Limb (tissue), 2 donors: ENCODE measurements at regions not wholly inside any gene's neighbourhood (a gene's known extent, or its start where the extent isn't known, plus 50 kb on each side); places are given as distances from the start of the nearest gene placed in this dataset.

Experiments used
- DNase-seq, 2 donors: peaks; one replicate each; pipeline ENCODE4 v3.0.0-alpha.2; 2016; ENCODE audit errors: extremely low spot score in 2 of 2

- no peak for DNase-seq
These were observed 502.5 kb upstream of the ARRDC3 start for GRCh38 chr5:91885291-91886265.

- no peak for DNase-seq
These were observed 500.9 kb upstream of the ARRDC3 start for GRCh38 chr5:91884036-91884435.

GRCh38 chr5:91875196-91875779 lies 492.2 kb upstream of the ARRDC3 start:
- DNase-seq: no peak

- no peak for DNase-seq
These were observed 484.7 kb upstream of the ARRDC3 start for GRCh38 chr5:91867799-91868198.

GRCh38 chr5:91865915-91866314 lies 482.8 kb upstream of the ARRDC3 start:
- no peak for DNase-seq

- DNase-seq: no peak
These were observed 481.8 kb upstream of the ARRDC3 start for GRCh38 chr5:91864962-91865361.

GRCh38 chr5:91851670-91852069 lies 468.6 kb upstream of the ARRDC3 start:
- no peak for DNase-seq

- DNase-seq: no peak
These were observed 466.9 kb upstream of the ARRDC3 start for GRCh38 chr5:91850031-91850430.

GRCh38 chr5:91849069-91849468 lies 466.0 kb upstream of the ARRDC3 start:
- DNase-seq: no peak

GRCh38 chr5:91848453-91848852 lies 465.3 kb upstream of the ARRDC3 start:
- DNase-seq: no peak

- no peak for DNase-seq
These were observed 458.3 kb upstream of the ARRDC3 start for GRCh38 chr5:91841423-91841822.

GRCh38 chr5:91840412-91840811 lies 457.3 kb upstream of the ARRDC3 start:
- no peak for DNase-seq

- DNase-seq: no peak
These were observed 456.6 kb upstream of the ARRDC3 start for GRCh38 chr5:91839721-91840120.

GRCh38 chr5:91839233-91839632 lies 456.1 kb upstream of the ARRDC3 start:
- DNase-seq: no peak

GRCh38 chr5:91830361-91830953 lies 447.3 kb upstream of the ARRDC3 start:
- DNase-seq: no peak

GRCh38 chr5:91825618-91826017 lies 442.5 kb upstream of the ARRDC3 start:
- DNase-seq: no peak

GRCh38 chr5:91824406-91824805 lies 441.3 kb upstream of the ARRDC3 start:
- no peak for DNase-seq

- no peak for DNase-seq
These were observed 437.8 kb upstream of the ARRDC3 start for GRCh38 chr5:91820874-91821273.

- DNase-seq: no peak
These were observed 433.6 kb upstream of the ARRDC3 start for GRCh38 chr5:91816681-91817080.

- no peak for DNase-seq
These were observed 414.5 kb upstream of the ARRDC3 start for GRCh38 chr5:91797576-91797975.

- no peak for DNase-seq
These were observed 411.9 kb upstream of the ARRDC3 start for GRCh38 chr5:91794856-91795548.

GRCh38 chr5:91794455-91794854 lies 411.3 kb upstream of the ARRDC3 start:
- no peak for DNase-seq
